Suprapubic skin (tissue), 4 donors: ENCODE measurements at regions not wholly inside any gene's neighbourhood (a gene's known extent, or its start where the extent isn't known, plus 50 kb on each side); places are given as distances from the start of the nearest gene placed in this dataset.

Source experiments
- CTCF ChIP-seq, 2 donors: fragments of 200-600 bp in 1 of 2; fragments of 450-650 bp in 1 of 2; sonication (generic) in 1 of 2; IDR thresholded peaks; one replicate each; pipeline ENCODE4 v1.5.1; 2016 to 2019; ENCODE audit warnings: antibody characterized with exemption in 2 of 2, mild to moderate bottlenecking in 1 of 2, moderate library complexity in 1 of 2
- POLR2A ChIP-seq, 2 donors: fragments of 450-650 bp; IDR thresholded peaks; one replicate each; pipeline ENCODE4 v1.6.1; 2017; ENCODE audit warnings: antibody characterized with exemption in 2 of 2, mild to moderate bottlenecking in 2 of 2, moderate library complexity in 2 of 2
- POLR2AphosphoS5 ChIP-seq, 3 donors: sonication (generic); formaldehyde crosslinking; IDR thresholded peaks; one replicate each; pipeline ENCODE4 v1.6.1; 2017; ENCODE audit warnings: antibody characterized with exemption in 3 of 3

- TF ChIP-seq CTCF (IDR thresholded peaks at IDR 0.05) (no peak), POLR2A (IDR thresholded peaks at IDR 0.05) (no peak), POLR2AphosphoS5 (IDR thresholded peaks at IDR 0.05) (no peak)
Measured at GRCh38 chr7:10205696-10206095, 768.0 kb upstream of the PHF14 start.
